Esophagus muscularis mucosa (tissue), 4 donors: ENCODE measurements at regions not wholly inside any gene's neighbourhood (a gene's known extent, or its start where the extent isn't known, plus 50 kb on each side); places are given as distances from the start of the nearest gene placed in this dataset.

Experiments
- EP300 ChIP-seq: sonication (generic); formaldehyde crosslinking; IDR thresholded peaks from one replicate; pipeline ENCODE4 v1.6.1; 2017; ENCODE audit warnings: antibody characterized with exemption
- POLR2A ChIP-seq: fragments of 450-650 bp; IDR thresholded peaks from one replicate; pipeline ENCODE4 v1.6.1; 2017; ENCODE audit warnings: antibody characterized with exemption, moderate library complexity, mild to moderate bottlenecking, low read depth
- POLR2AphosphoS5 ChIP-seq, 2 donors: sonication (generic); formaldehyde crosslinking; IDR thresholded peaks; one replicate each; pipeline ENCODE4 v1.6.1; 2017; ENCODE audit warnings: antibody characterized with exemption in 2 of 2
- TF ChIP-seq, protein P1 (sequence below), 3 experiments: fragments of 200-600 bp in 2 of 3; fragments of 450-650 bp in 1 of 3; sonication (generic) in 2 of 3; IDR thresholded peaks; one replicate each; pipeline ENCODE4 v1.5.1; 2017 to 2019; ENCODE audit warnings: antibody characterized with exemption in 3 of 3, mild to moderate bottlenecking in 2 of 3, moderate library complexity in 1 of 3

DNA sequence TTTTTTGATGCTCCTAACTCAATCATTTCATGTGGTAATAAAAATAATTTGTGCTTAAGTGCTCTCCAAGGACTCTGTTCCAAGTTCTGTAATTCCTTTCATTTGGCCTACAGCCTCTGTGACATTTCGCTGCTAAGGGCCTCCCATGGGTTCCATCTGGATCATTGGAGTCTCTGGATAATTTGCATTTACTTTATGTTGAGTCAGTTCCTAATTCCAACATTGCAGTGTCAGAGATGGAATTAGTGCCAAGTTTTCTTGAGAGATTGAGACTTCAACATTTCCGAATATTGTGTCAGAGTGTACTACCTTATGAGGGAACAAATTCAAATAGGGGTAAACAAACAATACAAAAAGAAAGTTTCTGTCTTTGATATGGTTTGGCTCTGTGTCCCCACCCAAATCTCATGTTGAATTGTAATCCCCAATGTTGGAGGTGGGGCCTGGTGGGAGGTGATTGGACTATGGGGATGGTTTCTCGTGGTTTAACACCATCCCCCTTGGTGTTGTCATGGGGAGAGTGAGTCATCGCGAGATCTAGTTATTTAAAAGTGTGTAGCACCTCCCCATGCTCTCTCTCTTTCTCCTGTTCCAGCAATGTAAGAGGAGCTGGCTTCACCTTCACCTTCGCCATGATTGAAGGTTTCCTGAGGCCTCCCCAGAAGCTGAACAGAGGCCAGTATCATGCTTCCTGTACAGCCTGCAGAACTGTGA is 244.1 kb upstream of the TBX18 start:
- TF ChIP-seq, protein P1, sequence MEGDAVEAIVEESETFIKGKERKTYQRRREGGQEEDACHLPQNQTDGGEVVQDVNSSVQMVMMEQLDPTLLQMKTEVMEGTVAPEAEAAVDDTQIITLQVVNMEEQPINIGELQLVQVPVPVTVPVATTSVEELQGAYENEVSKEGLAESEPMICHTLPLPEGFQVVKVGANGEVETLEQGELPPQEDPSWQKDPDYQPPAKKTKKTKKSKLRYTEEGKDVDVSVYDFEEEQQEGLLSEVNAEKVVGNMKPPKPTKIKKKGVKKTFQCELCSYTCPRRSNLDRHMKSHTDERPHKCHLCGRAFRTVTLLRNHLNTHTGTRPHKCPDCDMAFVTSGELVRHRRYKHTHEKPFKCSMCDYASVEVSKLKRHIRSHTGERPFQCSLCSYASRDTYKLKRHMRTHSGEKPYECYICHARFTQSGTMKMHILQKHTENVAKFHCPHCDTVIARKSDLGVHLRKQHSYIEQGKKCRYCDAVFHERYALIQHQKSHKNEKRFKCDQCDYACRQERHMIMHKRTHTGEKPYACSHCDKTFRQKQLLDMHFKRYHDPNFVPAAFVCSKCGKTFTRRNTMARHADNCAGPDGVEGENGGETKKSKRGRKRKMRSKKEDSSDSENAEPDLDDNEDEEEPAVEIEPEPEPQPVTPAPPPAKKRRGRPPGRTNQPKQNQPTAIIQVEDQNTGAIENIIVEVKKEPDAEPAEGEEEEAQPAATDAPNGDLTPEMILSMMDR (IDR thresholded peaks at IDR 0.05) = no peak
- TF ChIP-seq EP300 (no peak), POLR2A (no peak), POLR2AphosphoS5 (IDR thresholded peaks at IDR 0.05) (no peak)
